GM12874 (cell line): ENCODE measurements at regions not wholly inside any gene's neighbourhood (a gene's known extent, or its start where the extent isn't known, plus 50 kb on each side); places are given as distances from the start of the nearest gene placed in this dataset.

Experiments used
- CTCF ChIP-seq: IDR thresholded peaks from 2 replicates; pipeline ENCODE4 v1.5.1; 2011; ENCODE audit warnings: low read depth, mild to moderate bottlenecking, control low read depth, low read length, moderate library complexity; ENCODE audit not compliant: insufficient read depth

- no peak for TF ChIP-seq CTCF
These were observed 239.3 kb downstream of the LMO4 start for GRCh38 chr1:87568005-87568404.

GRCh38 chr1:87568911-87569310, 240.2 kb downstream of the LMO4 start:
- no peak for TF ChIP-seq CTCF

DNA sequence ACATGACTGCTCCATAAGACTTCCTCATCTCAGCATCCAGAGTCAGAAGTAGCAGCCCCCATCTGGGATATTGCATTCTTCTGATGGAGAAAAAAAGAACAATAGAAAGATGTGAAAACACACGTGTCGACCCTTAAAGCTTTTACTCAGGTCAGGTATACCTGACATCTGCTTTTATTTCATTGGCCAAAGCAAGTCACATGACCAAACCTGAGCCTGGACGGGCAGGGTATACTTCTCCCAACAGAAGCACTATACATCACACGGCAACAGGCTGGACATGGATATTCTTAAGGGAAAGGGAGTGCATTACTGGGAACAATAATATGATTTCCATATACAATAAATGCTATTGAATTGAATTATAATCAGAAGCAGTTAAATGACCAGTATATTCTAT, 243.3 kb downstream of the LMO4 start:
- TF ChIP-seq CTCF, result no peak

- TF ChIP-seq CTCF, result no peak
These were observed 244.2 kb downstream of the LMO4 start for GRCh38 chr1:87572891-87573290.

- no peak for TF ChIP-seq CTCF
These were observed 246.8 kb downstream of the LMO4 start for GRCh38 chr1:87575528-87575927.

GRCh38 chr1:87578464-87578863, 249.8 kb downstream of the LMO4 start:
- no peak for TF ChIP-seq CTCF

DNA sequence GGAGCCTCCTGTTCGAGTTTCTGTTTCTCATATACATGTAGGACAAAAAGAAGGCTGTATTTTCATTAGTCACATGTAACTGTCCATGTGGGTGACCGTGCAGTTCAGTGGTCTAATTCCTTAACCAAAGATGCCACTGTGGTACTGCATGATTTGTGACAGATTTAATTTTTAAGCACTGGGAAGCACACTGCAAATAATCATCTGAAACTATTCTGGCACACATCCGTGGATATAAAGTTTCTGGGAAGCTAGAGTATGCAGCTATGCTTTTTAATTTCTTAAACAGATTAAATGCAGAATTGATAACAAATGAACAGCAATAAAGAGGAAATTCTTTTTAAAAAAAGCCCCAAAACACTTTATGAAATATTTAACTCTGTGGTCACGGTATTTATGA, 254.8 kb downstream of the LMO4 start:
- TF ChIP-seq CTCF, result no peak

DNA sequence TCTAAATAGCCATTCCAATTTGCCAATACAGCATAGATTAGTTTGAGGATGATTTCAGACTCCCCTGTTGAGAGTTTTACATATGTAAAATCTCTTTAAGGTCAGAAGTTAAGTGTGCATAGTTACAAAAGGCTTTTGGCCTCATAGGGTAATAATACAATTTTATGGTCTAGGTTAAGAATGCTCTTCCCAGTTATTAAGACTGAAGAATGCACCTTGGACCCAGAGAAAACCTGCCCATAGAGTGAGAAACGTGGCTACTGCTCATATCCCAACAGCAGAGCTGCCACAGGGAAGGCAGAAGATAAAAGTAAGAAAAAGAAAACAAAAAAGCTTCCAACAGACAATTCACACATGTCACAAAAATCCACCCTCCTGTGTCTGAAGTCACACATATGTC, 255.9 kb downstream of the LMO4 start:
- TF ChIP-seq CTCF, result no peak
